ENCODE measurements at regions not wholly inside any gene's neighbourhood (a gene's known extent, or its start where the extent isn't known, plus 50 kb on each side); places are given as distances from the start of the nearest gene placed in this dataset.
"Not testable (repeated sequence)": the region's sequence is repeated elsewhere in the genome, so short reads cannot be mapped to it uniquely, and the experiment has no call there.

DNA sequence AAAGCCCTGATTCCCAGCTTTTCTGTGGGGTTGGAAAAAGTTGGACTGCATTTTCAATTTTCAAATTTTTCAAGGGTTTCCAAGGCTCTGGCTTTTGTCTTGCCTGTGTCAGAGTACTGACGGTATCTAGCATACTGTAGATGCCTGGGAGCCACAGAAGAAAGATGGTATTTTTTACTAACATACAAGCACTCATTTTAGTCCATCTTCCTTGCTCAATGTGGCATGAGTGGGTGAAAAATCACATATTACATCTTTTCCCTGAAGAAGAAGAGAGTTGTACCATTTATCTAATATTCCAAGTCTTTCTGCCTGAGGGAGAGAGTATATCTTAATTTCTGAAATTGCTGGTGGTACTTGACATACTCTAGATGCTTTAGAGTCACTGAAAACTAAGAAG lies 738.6 kb upstream of the ADGRL3 start:
- no peaks in the 10 kb centered on the region for H3K36me3 ChIP-seq
- TF ChIP-seq POLR2AphosphoS5 (IDR thresholded peaks at IDR 0.05) (no peak), POLR2A (IDR thresholded peaks at IDR 0.05) (no peak), EP300 (IDR thresholded peaks at IDR 0.05) (no peak)
- TF ChIP-seq, protein P1, sequence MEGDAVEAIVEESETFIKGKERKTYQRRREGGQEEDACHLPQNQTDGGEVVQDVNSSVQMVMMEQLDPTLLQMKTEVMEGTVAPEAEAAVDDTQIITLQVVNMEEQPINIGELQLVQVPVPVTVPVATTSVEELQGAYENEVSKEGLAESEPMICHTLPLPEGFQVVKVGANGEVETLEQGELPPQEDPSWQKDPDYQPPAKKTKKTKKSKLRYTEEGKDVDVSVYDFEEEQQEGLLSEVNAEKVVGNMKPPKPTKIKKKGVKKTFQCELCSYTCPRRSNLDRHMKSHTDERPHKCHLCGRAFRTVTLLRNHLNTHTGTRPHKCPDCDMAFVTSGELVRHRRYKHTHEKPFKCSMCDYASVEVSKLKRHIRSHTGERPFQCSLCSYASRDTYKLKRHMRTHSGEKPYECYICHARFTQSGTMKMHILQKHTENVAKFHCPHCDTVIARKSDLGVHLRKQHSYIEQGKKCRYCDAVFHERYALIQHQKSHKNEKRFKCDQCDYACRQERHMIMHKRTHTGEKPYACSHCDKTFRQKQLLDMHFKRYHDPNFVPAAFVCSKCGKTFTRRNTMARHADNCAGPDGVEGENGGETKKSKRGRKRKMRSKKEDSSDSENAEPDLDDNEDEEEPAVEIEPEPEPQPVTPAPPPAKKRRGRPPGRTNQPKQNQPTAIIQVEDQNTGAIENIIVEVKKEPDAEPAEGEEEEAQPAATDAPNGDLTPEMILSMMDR (IDR thresholded peaks at IDR 0.05): no peak
- no peak for DNase-seq
- intact Hi-C loops (cut with DNase I; ENCODE audit: low total_unique reads): no loop called here
- H3K27ac ChIP-seq: no peak overlapping the region
- no peaks in the 10 kb centered on the region for H3K9me3 ChIP-seq
- H3K4me1 ChIP-seq: no peaks in the 10 kb centered on the region
- 53 to 84% (median 77%) methylated on average over 1 of the region's 1 CpG for WGBS, 5 donors
- no peaks in the 10 kb centered on the region for H3K27me3 ChIP-seq
- no peak overlapping the region for H3K4me3 ChIP-seq

DNA sequence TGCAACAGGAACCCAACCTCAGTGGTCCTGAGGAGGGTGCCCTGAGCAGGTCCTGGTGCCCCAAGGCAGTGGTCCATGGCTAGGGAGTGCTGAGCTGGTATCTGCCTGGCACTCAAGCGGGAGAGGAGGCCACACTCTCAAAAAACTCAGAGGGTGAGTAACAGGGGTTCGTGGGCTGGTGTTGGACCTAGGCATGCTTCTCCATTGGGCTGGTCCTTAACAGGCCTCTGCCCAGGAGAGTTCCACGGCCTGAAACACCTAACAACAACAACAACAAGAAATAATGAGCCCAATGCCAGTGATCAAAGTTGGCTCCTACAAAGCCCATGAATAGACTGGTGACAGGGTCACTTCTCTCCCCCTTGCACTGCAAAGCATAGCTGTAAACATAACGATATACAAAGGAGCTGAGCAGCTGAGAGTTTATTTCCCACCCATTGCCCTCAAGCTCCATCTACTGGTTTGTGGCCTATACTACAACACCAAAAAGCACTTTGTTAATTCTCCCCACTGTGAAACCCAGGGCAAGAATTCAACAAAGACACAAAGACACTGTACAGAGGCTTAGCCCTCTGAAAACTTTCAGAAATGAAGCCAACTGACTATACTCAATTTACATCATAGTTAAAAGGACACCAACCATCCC lies 736.1 kb upstream of the ADGRL3 start:
- Histone ChIP-seq H3K4me3 (no peak overlapping the region), H3K36me3 (no peaks in the 10 kb centered on the region), H3K9me3 (no peaks in the 10 kb centered on the region), H3K27ac (no peak overlapping the region), H3K27me3 (no peaks in the 10 kb centered on the region), H3K4me1 (no peaks in the 10 kb centered on the region)
- no peak for DNase-seq
- intact Hi-C loops (cut with DNase I; ENCODE audit: low total_unique reads): no loop called here
- 55 to 68% (median 61%) methylated on average over 4 of the region's 4 CpGs for WGBS, 5 donors
- TF ChIP-seq EP300 (IDR thresholded peaks at IDR 0.05) (no peak), POLR2AphosphoS5 (IDR thresholded peaks at IDR 0.05) (no peak), POLR2A (IDR thresholded peaks at IDR 0.05) (no peak)
- TF ChIP-seq, protein P1 (IDR thresholded peaks at IDR 0.05): no peak

DNA sequence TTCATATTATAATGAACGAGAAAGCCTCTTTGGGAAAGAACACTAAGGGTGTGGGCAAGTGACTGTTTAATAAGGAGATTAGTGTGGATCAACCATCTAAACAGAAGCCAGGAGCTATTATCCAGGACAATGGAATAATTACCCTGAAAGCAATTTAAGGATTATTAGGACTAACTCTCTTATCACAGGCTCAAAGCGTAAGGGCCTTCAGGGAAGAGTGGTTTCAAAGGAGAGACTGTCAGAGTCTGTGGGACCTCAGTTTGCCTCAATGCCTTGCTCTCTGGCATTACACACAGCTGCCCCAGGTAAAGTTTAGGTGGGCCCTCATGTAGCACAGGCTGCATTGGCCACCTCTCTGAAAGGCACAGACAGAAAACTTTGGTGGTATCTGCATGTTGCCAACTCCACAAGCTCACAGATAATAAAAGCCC lies 717.2 kb upstream of the ADGRL3 start:
- Histone ChIP-seq H3K36me3 (no peaks in the 10 kb centered on the region), H3K27ac (no peak overlapping the region), H3K4me3 (no peak overlapping the region), H3K27me3 (no peaks in the 10 kb centered on the region), H3K9me3 (no peaks in the 10 kb centered on the region), H3K4me1 (no peaks in the 10 kb centered on the region)
- intact Hi-C loops (cut with DNase I; ENCODE audit: low total_unique reads): no loop called here
- TF ChIP-seq, protein P1 (IDR thresholded peaks at IDR 0.05): no peak
- TF ChIP-seq POLR2A (IDR thresholded peaks at IDR 0.05): no peak
- no peak for TF ChIP-seq EP300 (IDR thresholded peaks at IDR 0.05)
- TF ChIP-seq POLR2AphosphoS5 (IDR thresholded peaks at IDR 0.05): no peak
- WGBS, 5 donors: 0 to 50% (median 43%) methylated on average over 1 to 2 of the region's 2 CpGs
- no peak for DNase-seq

DNA sequence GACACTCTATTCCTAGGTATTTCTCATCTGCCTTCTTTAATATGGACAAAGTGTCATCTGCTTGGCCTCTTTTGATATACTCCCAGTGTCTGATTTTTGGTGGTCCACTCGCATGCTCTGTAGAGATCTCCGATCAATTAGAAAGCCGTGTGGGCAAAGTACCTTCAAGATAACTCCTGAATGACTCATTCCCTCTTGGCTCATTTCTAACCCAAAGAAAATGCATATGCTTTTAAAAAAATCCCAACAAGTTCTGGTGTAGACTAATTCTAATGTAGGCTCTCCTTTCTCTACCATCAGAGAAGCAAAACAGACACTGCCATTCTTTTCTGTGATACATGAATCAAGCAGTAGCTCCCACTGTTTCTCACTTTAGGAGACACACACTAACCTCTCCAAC lies 714.9 kb upstream of the ADGRL3 start:
- DNase-seq: no peak
- no peaks in the 10 kb centered on the region for H3K36me3 ChIP-seq
- no peak overlapping the region for H3K4me3 ChIP-seq
- TF ChIP-seq POLR2AphosphoS5 (IDR thresholded peaks at IDR 0.05): no peak
- TF ChIP-seq, protein P1 (IDR thresholded peaks at IDR 0.05): no peak
- no peak for TF ChIP-seq POLR2A (IDR thresholded peaks at IDR 0.05)
- TF ChIP-seq EP300 (IDR thresholded peaks at IDR 0.05): no peak
- H3K27me3 ChIP-seq: no peaks in the 10 kb centered on the region
- 65 to 78% (median 71%) methylated on average over 3 of the region's 3 CpGs for WGBS, 5 donors
- no peaks in the 10 kb centered on the region for H3K4me1 ChIP-seq
- intact Hi-C loops (cut with DNase I; ENCODE audit: low total_unique reads): no loop called here
- no peaks in the 10 kb centered on the region for H3K9me3 ChIP-seq
- no peak overlapping the region for H3K27ac ChIP-seq

DNA sequence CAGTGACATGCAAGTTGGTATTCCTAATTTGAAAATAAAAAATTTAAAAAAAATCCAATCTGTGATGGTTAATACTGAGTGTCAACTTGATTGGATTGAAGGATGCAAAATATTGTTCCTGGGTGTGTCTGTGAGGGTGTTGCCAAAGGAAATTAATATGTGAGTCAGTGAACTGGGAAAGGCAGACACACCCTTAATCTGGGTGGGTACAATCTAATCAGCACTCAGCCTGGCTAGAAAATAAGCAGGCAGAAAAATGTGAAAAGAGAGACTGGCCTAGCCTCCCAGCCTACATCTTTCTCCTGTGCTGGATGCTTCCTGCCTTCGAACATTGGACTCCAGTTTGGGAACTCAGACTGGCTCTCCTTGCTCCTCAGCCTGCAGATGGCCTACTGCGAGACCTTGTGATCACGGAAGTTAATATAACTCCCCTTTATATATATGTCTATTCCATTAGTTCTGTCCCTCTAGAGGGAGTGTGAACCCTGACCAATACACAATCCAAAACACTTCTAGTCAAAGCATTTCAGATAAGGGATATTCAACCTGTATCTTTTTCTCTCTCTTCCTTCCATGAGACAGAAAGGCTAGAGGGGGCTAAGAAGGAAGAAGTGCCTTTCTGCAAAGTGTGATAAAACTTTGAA lies 712.9 kb upstream of the ADGRL3 start:
- H3K27ac ChIP-seq; H3K4me3 ChIP-seq; H3K27me3 ChIP-seq; H3K4me1 ChIP-seq; intact Hi-C loops (cut with DNase I; ENCODE audit: low total_unique reads); H3K36me3 ChIP-seq; H3K9me3 ChIP-seq; DNase-seq: not testable (repeated sequence)
- 67 to 92% (median 77%) methylated on average over 3 of the region's 3 CpGs for WGBS, 5 donors
